CD4-positive, alpha-beta T cell (primary cell): ENCODE measurements at regions not wholly inside any gene's neighbourhood (a gene's known extent, or its start where the extent isn't known, plus 50 kb on each side); places are given as distances from the start of the nearest gene placed in this dataset.

Experiments used
- ATAC-seq: fragments of 200-7000 bp; cut with Tn5 transposase; one replicate; pipeline ENCODE4 v1.10.0; 2022; ENCODE audit warnings: mild to moderate bottlenecking; ENCODE audit not compliant: poor library complexity
- CTCF ChIA-PET: fragments of 350-600 bp; sonication (Branson Sonifier 250); formaldehyde crosslinking; loops from one replicate; lab custom pipeline; 2021; ENCODE audit warnings: antibody characterized with exemption, inconsistent platforms; lab: Charles Lee
- POLR2A ChIA-PET: fragments of 350-600 bp; sonication (Branson Sonifier 250); formaldehyde crosslinking; loops from one replicate; lab custom pipeline; 2021; ENCODE audit warnings: antibody characterized with exemption, inconsistent platforms; lab: Charles Lee
- DNase-seq, 14 experiments: peaks; one replicate each; pipeline ENCODE4 v3.0.0-alpha.2; 2013 to 2020; ENCODE audit warnings: mixed read lengths in 2 of 14
- H3K27ac ChIP-seq, 2 donors: one replicate each; pipeline versions ENCODE4 v1.5.1 to v1.7.0; 2013; ENCODE audit warnings: low read length in 2 of 2, low read depth in 1 of 2, mild to moderate bottlenecking in 1 of 2
- H3K27me3 ChIP-seq, 2 experiments: 1 replicate in 1 of 2; 2 replicates in 1 of 2; pipeline versions ENCODE4 v1.6.1 to v1.7.0; 2013; ENCODE audit warnings: low read length in 2 of 2, control low read depth in 1 of 2, mild to moderate bottlenecking in 1 of 2, moderate library complexity in 1 of 2; ENCODE audit not compliant: insufficient read depth in 2 of 2, control insufficient read depth in 1 of 2
- H3K36me3 ChIP-seq: one replicate; pipeline ENCODE4 v1.6.1; 2013; ENCODE audit warnings: low read length, control low read depth; ENCODE audit not compliant: insufficient read depth
- H3K4me1 ChIP-seq: one replicate; pipeline ENCODE4 v1.6.1; 2013; ENCODE audit warnings: low read length, control low read depth; ENCODE audit not compliant: insufficient read depth
- H3K4me3 ChIP-seq: one replicate; pipeline ENCODE4 v1.5.1; 2013; ENCODE audit warnings: mild to moderate bottlenecking, low read length, moderate library complexity
- H3K9me3 ChIP-seq, 2 experiments: 1 replicate in 1 of 2; 2 replicates in 1 of 2; pipeline versions ENCODE4 v1.6.1 to v1.7.0; 2013; ENCODE audit warnings: low read length in 2 of 2, mild to moderate bottlenecking in 2 of 2, control low read depth in 1 of 2, moderate library complexity in 1 of 2; ENCODE audit not compliant: control insufficient read depth in 1 of 2, insufficient read depth in 1 of 2
- H3K27ac Mint-ChIP-seq: one replicate; pipeline ENCODE4 v1.8.0; 2020; ENCODE audit warnings: mixed read lengths
- H3K27me3 Mint-ChIP-seq: one replicate; pipeline ENCODE4 v1.8.0; 2021; ENCODE audit warnings: mixed read lengths
- H3K36me3 Mint-ChIP-seq: one replicate; pipeline ENCODE4 v1.8.0; 2021; ENCODE audit warnings: low read depth, mixed read lengths
- H3K4me1 Mint-ChIP-seq: one replicate; pipeline ENCODE4 v1.8.0; 2021; ENCODE audit warnings: low read depth, mixed read lengths
- H3K4me3 Mint-ChIP-seq: one replicate; pipeline ENCODE4 v1.8.0; 2020; ENCODE audit warnings: mild to moderate bottlenecking, mixed read lengths
- H3K9me3 Mint-ChIP-seq: one replicate; pipeline ENCODE4 v1.8.0; 2020; ENCODE audit warnings: mixed read lengths
- intact Hi-C, 2 experiments: fragments of 100-400 bp; cut with DNase I in 1 of 2; cut with micrococcal nuclease in 1 of 2; formaldehyde crosslinking; loops; one replicate each; pipeline versions ENCODE4 v1.15.1 to v1.9.0; 2023 to 2025; cut with DNase I, micrococcal nuclease
- TF ChIP-seq, protein P1 (sequence below): fragments of 200-600 bp; IDR thresholded peaks from one replicate; pipeline ENCODE4 v1.8.0; 2022; ENCODE audit warnings: antibody characterized with exemption, mild to moderate bottlenecking

GRCh38 chr17:14827396-14827919, 437.7 kb downstream of the PMP22 start:
- no peak overlapping the region for H3K4me3 ChIP-seq
- no peaks in the 10 kb centered on the region for H3K9me3 ChIP-seq
- H3K4me1 Mint-ChIP-seq = no peaks in the 10 kb centered on the region
- no peak overlapping the region for H3K27ac ChIP-seq
- no peaks in the 10 kb centered on the region for H3K27me3 ChIP-seq
- ChIA-PET POLR2A (no interaction called here), CTCF (no interaction called here)
- no peaks in the 10 kb centered on the region for H3K4me1 ChIP-seq
- no peak for DNase-seq
- intact Hi-C loops = no loop called here
- no peak overlapping the region for H3K4me3 Mint-ChIP-seq
- no peaks in the 10 kb centered on the region for H3K36me3 ChIP-seq
- peaks cover 7% of the 10 kb centered on the region for H3K9me3 Mint-ChIP-seq
- H3K27me3 Mint-ChIP-seq = peaks cover 17% of the 10 kb centered on the region
- no peaks in the 10 kb centered on the region for H3K36me3 Mint-ChIP-seq
- TF ChIP-seq, protein P1, sequence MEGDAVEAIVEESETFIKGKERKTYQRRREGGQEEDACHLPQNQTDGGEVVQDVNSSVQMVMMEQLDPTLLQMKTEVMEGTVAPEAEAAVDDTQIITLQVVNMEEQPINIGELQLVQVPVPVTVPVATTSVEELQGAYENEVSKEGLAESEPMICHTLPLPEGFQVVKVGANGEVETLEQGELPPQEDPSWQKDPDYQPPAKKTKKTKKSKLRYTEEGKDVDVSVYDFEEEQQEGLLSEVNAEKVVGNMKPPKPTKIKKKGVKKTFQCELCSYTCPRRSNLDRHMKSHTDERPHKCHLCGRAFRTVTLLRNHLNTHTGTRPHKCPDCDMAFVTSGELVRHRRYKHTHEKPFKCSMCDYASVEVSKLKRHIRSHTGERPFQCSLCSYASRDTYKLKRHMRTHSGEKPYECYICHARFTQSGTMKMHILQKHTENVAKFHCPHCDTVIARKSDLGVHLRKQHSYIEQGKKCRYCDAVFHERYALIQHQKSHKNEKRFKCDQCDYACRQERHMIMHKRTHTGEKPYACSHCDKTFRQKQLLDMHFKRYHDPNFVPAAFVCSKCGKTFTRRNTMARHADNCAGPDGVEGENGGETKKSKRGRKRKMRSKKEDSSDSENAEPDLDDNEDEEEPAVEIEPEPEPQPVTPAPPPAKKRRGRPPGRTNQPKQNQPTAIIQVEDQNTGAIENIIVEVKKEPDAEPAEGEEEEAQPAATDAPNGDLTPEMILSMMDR = no peak
- no peak overlapping the region for H3K27ac Mint-ChIP-seq
- ATAC-seq = no peak

DNA sequence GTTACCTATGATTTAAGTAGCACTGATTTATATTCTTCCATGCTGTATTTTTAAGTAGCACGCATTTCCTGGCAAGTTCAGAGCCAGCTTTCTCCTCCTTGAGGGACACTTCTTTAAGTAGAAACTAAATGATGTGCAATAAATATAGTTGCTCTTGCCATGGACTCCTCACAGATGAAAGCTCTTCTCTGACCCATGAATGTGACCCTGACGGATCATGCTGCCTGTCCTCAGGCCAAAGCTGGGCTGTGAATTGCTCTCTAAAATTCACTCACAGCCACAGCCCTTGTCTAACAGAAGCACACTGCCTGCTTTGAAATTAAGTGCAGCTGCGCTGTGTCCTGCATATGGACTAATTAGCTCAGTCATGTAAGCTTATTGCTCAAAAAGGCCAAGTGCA, 438.8 kb downstream of the PMP22 start:
- ATAC-seq (no peak), DNase-seq (no peak)
- intact Hi-C loops = no loop called here
- no peak overlapping the region for H3K4me3 ChIP-seq
- no peak overlapping the region for H3K4me3 Mint-ChIP-seq
- H3K36me3 ChIP-seq = no peaks in the 10 kb centered on the region
- CTCF ChIA-PET = no interaction called here
- H3K9me3 Mint-ChIP-seq = peaks cover 7% of the 10 kb centered on the region
- POLR2A ChIA-PET = no interaction called here
- no peaks in the 10 kb centered on the region for H3K4me1 ChIP-seq
- peaks cover 17% of the 10 kb centered on the region for H3K27me3 Mint-ChIP-seq
- TF ChIP-seq, protein P1 = no peak
- no peak overlapping the region for H3K27ac ChIP-seq
- no peaks in the 10 kb centered on the region for H3K36me3 Mint-ChIP-seq
- H3K27me3 ChIP-seq = no peaks in the 10 kb centered on the region
- no peak overlapping the region for H3K27ac Mint-ChIP-seq
- H3K4me1 Mint-ChIP-seq = no peaks in the 10 kb centered on the region
- H3K9me3 ChIP-seq = no peaks in the 10 kb centered on the region

GRCh38 chr17:14818469-14818868, 446.7 kb downstream of the PMP22 start:
- ChIA-PET CTCF (no interaction called here), POLR2A (no interaction called here)
- Mint-ChIP-seq H3K4me1 (no peaks in the 10 kb centered on the region), H3K27ac (no peak overlapping the region), H3K27me3 (peaks cover 4% of the 10 kb centered on the region), H3K36me3 (no peaks in the 10 kb centered on the region), H3K4me3 (no peak overlapping the region), H3K9me3 (peaks cover under 1% of the 10 kb centered on the region)
- peaks cover 4% of the 10 kb centered on the region for H3K4me1 ChIP-seq
- intact Hi-C loops = no loop called here
- no peak for DNase-seq
- no peaks in the 10 kb centered on the region for H3K9me3 ChIP-seq
- no peak for ATAC-seq
- TF ChIP-seq, protein P1 = no peak
- no peak overlapping the region for H3K4me3 ChIP-seq
- no peaks in the 10 kb centered on the region for H3K27me3 ChIP-seq
- H3K27ac ChIP-seq = no peak overlapping the region
- H3K36me3 ChIP-seq = no peaks in the 10 kb centered on the region
